IPS DF 6.9 (cell line): ENCODE measurements at regions not wholly inside any gene's neighbourhood (a gene's known extent, or its start where the extent isn't known, plus 50 kb on each side); places are given as distances from the start of the nearest gene placed in this dataset.
"Not testable (repeated sequence)": the region's sequence is repeated elsewhere in the genome, so short reads cannot be mapped to it uniquely, and the experiment has no call there.

Experiments used
- DNase-seq: peaks from one replicate; pipeline ENCODE4 v3.0.0-alpha.2; 2013; ENCODE audit warnings: low read depth, low spot score
- H3K27ac ChIP-seq: one replicate; pipeline ENCODE4 v1.5.1; 2013; ENCODE audit warnings: low read length, control low read depth
- H3K27me3 ChIP-seq: 2 replicates; pipeline ENCODE4 v1.6.1; 2013; ENCODE audit warnings: mild to moderate bottlenecking, low read length; ENCODE audit not compliant: control insufficient read depth, insufficient read depth
- H3K36me3 ChIP-seq: 2 replicates; pipeline ENCODE4 v1.6.1; 2013; ENCODE audit warnings: low read length; ENCODE audit not compliant: control insufficient read depth, insufficient read depth
- H3K4me1 ChIP-seq: 2 replicates; pipeline ENCODE4 v1.6.1; 2013; ENCODE audit warnings: low read length; ENCODE audit not compliant: control insufficient read depth, insufficient read depth
- H3K4me3 ChIP-seq: 2 replicates; pipeline ENCODE4 v1.5.1; 2013; ENCODE audit warnings: mild to moderate bottlenecking, low read length
- H3K9me3 ChIP-seq: 2 replicates; pipeline ENCODE4 v1.6.1; 2013; ENCODE audit warnings: low read length, inconsistent platforms; ENCODE audit not compliant: control insufficient read depth, insufficient read depth
- WGBS: extraction: QIAGEN DNeasy Blood & Tissue Kit; methylation state at CpG from one replicate; pipeline ENCODE4 v1.1.7; 2013; ENCODE audit warnings: mixed read lengths, missing lambda C conversion rate; ENCODE audit not compliant: insufficient read length, insufficient coverage; 5-methylcytosine and 5-hydroxymethylcytosine counted together

GRCh38 chr5:96321345-96321744, 111.7 kb downstream of the PCSK1 start:
- Histone ChIP-seq H3K9me3 (no peaks in the 10 kb centered on the region), H3K27ac (no peak overlapping the region), H3K36me3 (no peaks in the 10 kb centered on the region), H3K27me3 (no peaks in the 10 kb centered on the region), H3K4me3 (no peak overlapping the region), H3K4me1 (peaks cover under 1% of the 10 kb centered on the region; the same call in 1 of the 2 replicates)
- DNase-seq, result no peak

GRCh38 chr5:96320797-96321196, 112.3 kb downstream of the PCSK1 start:
- Histone ChIP-seq H3K4me3 (no peak overlapping the region), H3K27ac (no peak overlapping the region), H3K27me3 (no peaks in the 10 kb centered on the region), H3K4me1 (peaks cover 1% of the 10 kb centered on the region; the same call in 1 of the 2 replicates), H3K9me3 (no peaks in the 10 kb centered on the region), H3K36me3 (no peaks in the 10 kb centered on the region)
- DNase-seq, result no peak
- no CpG with 5 or more reads among the region's 3 CpGs for WGBS

GRCh38 chr5:96319981-96320739, 112.9 kb downstream of the PCSK1 start:
- not testable (repeated sequence) for H3K9me3 ChIP-seq, H3K27me3 ChIP-seq, H3K36me3 ChIP-seq, H3K4me3 ChIP-seq, H3K27ac ChIP-seq, DNase-seq, H3K4me1 ChIP-seq
- WGBS, result no CpG with 5 or more reads among the region's 11 CpGs

GRCh38 chr5:96318569-96319110, 114.4 kb downstream of the PCSK1 start:
- Histone ChIP-seq H3K27me3 (no peaks in the 10 kb centered on the region), H3K36me3 (no peaks in the 10 kb centered on the region), H3K27ac (no peak overlapping the region), H3K4me3 (no peak overlapping the region), H3K9me3 (no peaks in the 10 kb centered on the region), H3K4me1 (peaks cover 1% of the 10 kb centered on the region; the same call in 1 of the 2 replicates)
- no peak for DNase-seq
- WGBS, result no CpG with 5 or more reads among the region's 1 CpG

- Histone ChIP-seq H3K4me1 (peaks cover 1% of the 10 kb centered on the region; the same call in 1 of the 2 replicates), H3K27me3 (no peaks in the 10 kb centered on the region), H3K36me3 (no peaks in the 10 kb centered on the region), H3K4me3 (no peak overlapping the region), H3K9me3 (no peaks in the 10 kb centered on the region), H3K27ac (no peak overlapping the region)
- WGBS, result no CpG with 5 or more reads among the region's 3 CpGs
- DNase-seq, result no peak
Observed at GRCh38 chr5:96317945-96318344, 115.1 kb downstream of the PCSK1 start.

GRCh38 chr5:96316487-96316886, 116.6 kb downstream of the PCSK1 start:
- DNase-seq, result no peak

GRCh38 chr5:96316017-96316416, 117.0 kb downstream of the PCSK1 start:
- no peak for DNase-seq
- H3K36me3 ChIP-seq, result no peaks in the 10 kb centered on the region
- H3K4me3 ChIP-seq, result no peak overlapping the region
- H3K9me3 ChIP-seq, result no peaks in the 10 kb centered on the region
- H3K27me3 ChIP-seq, result no peaks in the 10 kb centered on the region
- H3K4me1 ChIP-seq, result peaks cover 1% of the 10 kb centered on the region; the same call in 1 of the 2 replicates
- H3K27ac ChIP-seq, result no peak overlapping the region

More at GRCh38 chr5:96316487-96316886, 116.6 kb downstream of the PCSK1 start:
- no peak overlapping the region for H3K4me3 ChIP-seq
- no peak overlapping the region for H3K27ac ChIP-seq
- no CpG with 5 or more reads among the region's 2 CpGs for WGBS
- no peaks in the 10 kb centered on the region for H3K9me3 ChIP-seq
- H3K27me3 ChIP-seq, result no peaks in the 10 kb centered on the region
- H3K4me1 ChIP-seq, result peaks cover 1% of the 10 kb centered on the region; the same call in 1 of the 2 replicates
- H3K36me3 ChIP-seq, result no peaks in the 10 kb centered on the region

- no peaks in the 10 kb centered on the region for H3K36me3 ChIP-seq
- no peaks in the 10 kb centered on the region for H3K27me3 ChIP-seq
- H3K9me3 ChIP-seq, result no peaks in the 10 kb centered on the region
- no peak overlapping the region for H3K4me3 ChIP-seq
- peaks cover 1% of the 10 kb centered on the region; the same call in 1 of the 2 replicates for H3K4me1 ChIP-seq
- H3K27ac ChIP-seq, result no peak overlapping the region
- DNase-seq, result no peak
Observed at GRCh38 chr5:96315431-96315830, 117.6 kb downstream of the PCSK1 start.

- H3K4me3 ChIP-seq, result no peak overlapping the region
- H3K27me3 ChIP-seq, result no peaks in the 10 kb centered on the region
- H3K36me3 ChIP-seq, result no peaks in the 10 kb centered on the region
- peaks cover 1% of the 10 kb centered on the region; the same call in 1 of the 2 replicates for H3K4me1 ChIP-seq
- no peak overlapping the region for H3K27ac ChIP-seq
- DNase-seq, result no peak
- H3K9me3 ChIP-seq, result no peaks in the 10 kb centered on the region
Observed at GRCh38 chr5:96312383-96312782, 120.7 kb downstream of the PCSK1 start.

- not testable (repeated sequence) for H3K36me3 ChIP-seq, H3K9me3 ChIP-seq, H3K4me3 ChIP-seq, H3K4me1 ChIP-seq, DNase-seq, H3K27ac ChIP-seq, H3K27me3 ChIP-seq
Observed at GRCh38 chr5:96307047-96307446, 126.0 kb downstream of the PCSK1 start.

GRCh38 chr5:96302174-96302738, 130.8 kb downstream of the PCSK1 start:
- Histone ChIP-seq H3K27me3 (no peaks in the 10 kb centered on the region), H3K4me3 (no peak overlapping the region), H3K27ac (no peak overlapping the region), H3K4me1 (0 out of 2 replicates have a peak, but pooled peaks cover 2% of the 10 kb centered on the region), H3K36me3 (no peaks in the 10 kb centered on the region), H3K9me3 (no peaks in the 10 kb centered on the region)
- no peak for DNase-seq
- WGBS, result no CpG with 5 or more reads among the region's 4 CpGs
